Caco-2 (cell line): ENCODE measurements at regions not wholly inside any gene's neighbourhood (a gene's known extent, or its start where the extent isn't known, plus 50 kb on each side); places are given as distances from the start of the nearest gene placed in this dataset.

ENCODE experiments used
- BruUV-seq: library from RNA; stranded (reverse); fragments of 400-500 nt; replicated peaks from 2 replicates; lab custom pipeline; 2021; lab: Mats Ljungman, UMichigan
- CTCF ChIA-PET: fragments of 300-600 bp; sonication (Branson Sonifier 250); formaldehyde crosslinking; loops from one replicate; lab custom pipeline; 2022; ENCODE audit warnings: antibody characterized with exemption; lab: Charles Lee
- POLR2A ChIA-PET: fragments of 300-600 bp; sonication (Branson Sonifier 250); formaldehyde crosslinking; loops from one replicate; lab custom pipeline; 2022; ENCODE audit warnings: antibody characterized with exemption; lab: Charles Lee
- DNase-seq, 2 experiments: peaks; one replicate each; pipeline versions ENCODE4 v3.0.0 to v3.0.0-alpha.2; 2020 to 2022
- H3K27me3 ChIP-seq: replicated peaks from 2 replicates; pipeline ENCODE4 v1.6.0; 2011; ENCODE audit warnings: low read length; ENCODE audit not compliant: control insufficient read depth, insufficient read depth
- H3K36me3 ChIP-seq: 2 replicates; pipeline ENCODE4 v1.5.1; 2011; ENCODE audit warnings: low read length; ENCODE audit not compliant: control insufficient read depth, insufficient read depth
- H3K4me1 ChIP-seq: fragments of 250-450 bp; sonication (Bioruptor Pico); 2 replicates; pipeline ENCODE4 v1.5.1; 2020; ENCODE audit warnings: mild to moderate bottlenecking
- H3K4me3 ChIP-seq: 2 replicates; pipeline ENCODE4 v1.5.1; 2011; ENCODE audit warnings: low read depth, mild to moderate bottlenecking, control low read depth, low read length
- H3K9me3 ChIP-seq: fragments of 250-450 bp; sonication (Bioruptor Pico); 2 replicates; pipeline ENCODE4 v1.5.1; 2020; ENCODE audit warnings: mild to moderate bottlenecking, moderate library complexity
- H3K27ac Mint-ChIP-seq: one replicate; pipeline ENCODE4 v1.8.0; 2022; ENCODE audit warnings: mixed read lengths; ENCODE audit not compliant: unreplicated experiment
- H3K27me3 Mint-ChIP-seq: one replicate; pipeline ENCODE4 v1.8.0; 2022; ENCODE audit warnings: mixed read lengths; ENCODE audit not compliant: insufficient read depth, unreplicated experiment
- H3K36me3 Mint-ChIP-seq: one replicate; pipeline ENCODE4 v1.8.0; 2022; ENCODE audit warnings: mild to moderate bottlenecking, mixed read lengths; ENCODE audit not compliant: insufficient read depth, unreplicated experiment
- H3K4me1 Mint-ChIP-seq: one replicate; pipeline ENCODE4 v1.8.0; 2022; ENCODE audit warnings: low read depth, mixed read lengths; ENCODE audit not compliant: unreplicated experiment
- H3K4me3 Mint-ChIP-seq: one replicate; pipeline ENCODE4 v1.8.0; 2022; ENCODE audit warnings: mild to moderate bottlenecking, moderate library complexity, mixed read lengths; ENCODE audit not compliant: unreplicated experiment
- H3K9me3 Mint-ChIP-seq: one replicate; pipeline ENCODE4 v1.8.0; 2022; ENCODE audit warnings: mixed read lengths; ENCODE audit not compliant: unreplicated experiment
- CTCF ChIP-seq, 2 experiments: fragments of 200-600 bp in 1 of 2; IDR thresholded peaks; 1 replicate in 1 of 2; 2 replicates in 1 of 2; pipeline versions ENCODE4 v1.5.1 to v1.8.0; 2011 to 2022; ENCODE audit warnings: antibody characterized with exemption in 1 of 2, control low read depth in 1 of 2, inconsistent platforms in 1 of 2, low read depth in 1 of 2, low read length in 1 of 2, mild to moderate bottlenecking in 1 of 2, moderate library complexity in 1 of 2; ENCODE audit not compliant: insufficient read depth in 1 of 2, severe bottlenecking in 1 of 2, unreplicated experiment in 1 of 2
- intact Hi-C: fragments of 100-400 bp; cut with micrococcal nuclease; formaldehyde crosslinking; loops from one replicate; pipeline ENCODE4 v1.10.0; 2022; ENCODE audit not compliant: unreplicated experiment

- H3K27ac Mint-ChIP-seq, result no peak overlapping the region
- intact Hi-C loops, result no loop called here
- DNase-seq, result no peak
Observed at GRCh38 chr2:145016711-145017110, 496.8 kb upstream of the ZEB2 start.

GRCh38 chr2:145015561-145015960 lies 495.6 kb upstream of the ZEB2 start:
- H3K4me1 Mint-ChIP-seq, result no peaks in the 10 kb centered on the region
- POLR2A ChIA-PET, result no interaction called here

More at GRCh38 chr2:145016711-145017110, 496.8 kb upstream of the ZEB2 start:
- no peak overlapping the region for H3K4me3 ChIP-seq
- no peak overlapping the region for H3K4me3 Mint-ChIP-seq
- peaks cover 2% of the 10 kb centered on the region for H3K27me3 Mint-ChIP-seq
- H3K9me3 ChIP-seq, result no peaks in the 10 kb centered on the region
- no peaks in the 10 kb centered on the region for H3K27me3 ChIP-seq
- H3K36me3 ChIP-seq, result no peaks in the 10 kb centered on the region
- BruUV-seq, result no TSS peak
- CTCF ChIA-PET, result no interaction called here
- POLR2A ChIA-PET, result no interaction called here
- H3K4me1 Mint-ChIP-seq, result no peaks in the 10 kb centered on the region
- H3K4me1 ChIP-seq, result no peaks in the 10 kb centered on the region
- H3K36me3 Mint-ChIP-seq, result no peaks in the 10 kb centered on the region
- H3K9me3 Mint-ChIP-seq, result no peaks in the 10 kb centered on the region
- no peak for TF ChIP-seq CTCF (IDR thresholded peaks at IDR 0.05; ENCODE audit: insufficient read depth in 1 of 2, low read depth in 1 of 2, low read length in 1 of 2, severe bottlenecking in 1 of 2, unreplicated experiment in 1 of 2)

GRCh38 chr2:145012806-145013205 lies 492.9 kb upstream of the ZEB2 start:
- Mint-ChIP-seq H3K4me3 (no peak overlapping the region), H3K27me3 (peaks cover 2% of the 10 kb centered on the region), H3K36me3 (no peaks in the 10 kb centered on the region), H3K27ac (no peak overlapping the region), H3K4me1 (no peaks in the 10 kb centered on the region), H3K9me3 (no peaks in the 10 kb centered on the region)
- ChIA-PET POLR2A (no interaction called here), CTCF (no interaction called here)
- TF ChIP-seq CTCF (IDR thresholded peaks at IDR 0.05; ENCODE audit: insufficient read depth in 1 of 2, low read depth in 1 of 2, low read length in 1 of 2, severe bottlenecking in 1 of 2, unreplicated experiment in 1 of 2), result no peak
- intact Hi-C loops, result no loop called here
- Histone ChIP-seq H3K4me3 (no peak overlapping the region), H3K9me3 (no peaks in the 10 kb centered on the region), H3K27me3 (no peaks in the 10 kb centered on the region), H3K36me3 (no peaks in the 10 kb centered on the region), H3K4me1 (no peaks in the 10 kb centered on the region)
- BruUV-seq, result no TSS peak
- DNase-seq, result no peak

More at GRCh38 chr2:145015561-145015960, 495.6 kb upstream of the ZEB2 start:
- Histone ChIP-seq H3K4me1 (no peaks in the 10 kb centered on the region), H3K9me3 (no peaks in the 10 kb centered on the region), H3K4me3 (no peak overlapping the region), H3K36me3 (no peaks in the 10 kb centered on the region), H3K27me3 (no peaks in the 10 kb centered on the region)
- no peak for TF ChIP-seq CTCF (IDR thresholded peaks at IDR 0.05; ENCODE audit: insufficient read depth in 1 of 2, low read depth in 1 of 2, low read length in 1 of 2, severe bottlenecking in 1 of 2, unreplicated experiment in 1 of 2)
- no peak overlapping the region for H3K27ac Mint-ChIP-seq
- no TSS peak for BruUV-seq
- DNase-seq, result no peak
- CTCF ChIA-PET, result no interaction called here
- peaks cover 2% of the 10 kb centered on the region for H3K27me3 Mint-ChIP-seq
- no peak overlapping the region for H3K4me3 Mint-ChIP-seq
- H3K9me3 Mint-ChIP-seq, result no peaks in the 10 kb centered on the region
- no peaks in the 10 kb centered on the region for H3K36me3 Mint-ChIP-seq
- intact Hi-C loops, result no loop called here
